ENCODE measurements at regions not wholly inside any gene's neighbourhood (a gene's known extent, or its start where the extent isn't known, plus 50 kb on each side); places are given as distances from the start of the nearest gene placed in this dataset.

DNA sequence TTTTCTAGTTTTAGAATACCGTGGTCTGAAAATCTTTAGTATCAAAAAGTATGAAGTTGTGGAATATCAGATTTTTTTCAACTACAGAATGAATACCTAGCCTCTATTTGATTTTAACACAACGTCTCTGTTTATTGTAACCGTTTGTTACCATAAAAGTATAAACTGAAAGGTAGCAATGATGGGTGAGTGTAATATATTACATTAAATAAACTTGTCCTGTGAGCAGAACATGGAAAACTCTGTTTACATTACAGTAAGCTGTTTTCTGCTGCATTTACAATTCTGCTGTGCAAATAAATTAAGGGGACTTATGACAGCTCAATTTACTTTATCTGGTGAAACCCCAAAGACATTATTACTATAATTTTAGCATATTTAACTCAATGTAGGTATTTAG, 62.5 kb downstream of the CHRM3 start:
- intact Hi-C loops (cut with DNase I; ENCODE audit: low total_unique reads) (no loop called here), in situ Hi-C loops (cut with MboI; ENCODE audit: low sequenced_read_pairs in 4 of 4) (no loop called here)
- no peaks in the 10 kb centered on the region for H3K4me1 ChIP-seq
- TF ChIP-seq, protein P1, sequence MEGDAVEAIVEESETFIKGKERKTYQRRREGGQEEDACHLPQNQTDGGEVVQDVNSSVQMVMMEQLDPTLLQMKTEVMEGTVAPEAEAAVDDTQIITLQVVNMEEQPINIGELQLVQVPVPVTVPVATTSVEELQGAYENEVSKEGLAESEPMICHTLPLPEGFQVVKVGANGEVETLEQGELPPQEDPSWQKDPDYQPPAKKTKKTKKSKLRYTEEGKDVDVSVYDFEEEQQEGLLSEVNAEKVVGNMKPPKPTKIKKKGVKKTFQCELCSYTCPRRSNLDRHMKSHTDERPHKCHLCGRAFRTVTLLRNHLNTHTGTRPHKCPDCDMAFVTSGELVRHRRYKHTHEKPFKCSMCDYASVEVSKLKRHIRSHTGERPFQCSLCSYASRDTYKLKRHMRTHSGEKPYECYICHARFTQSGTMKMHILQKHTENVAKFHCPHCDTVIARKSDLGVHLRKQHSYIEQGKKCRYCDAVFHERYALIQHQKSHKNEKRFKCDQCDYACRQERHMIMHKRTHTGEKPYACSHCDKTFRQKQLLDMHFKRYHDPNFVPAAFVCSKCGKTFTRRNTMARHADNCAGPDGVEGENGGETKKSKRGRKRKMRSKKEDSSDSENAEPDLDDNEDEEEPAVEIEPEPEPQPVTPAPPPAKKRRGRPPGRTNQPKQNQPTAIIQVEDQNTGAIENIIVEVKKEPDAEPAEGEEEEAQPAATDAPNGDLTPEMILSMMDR (IDR thresholded peaks at IDR 0.05 in 4 of 5, conservative IDR thresholded peaks at IDR 0.05 in 1 of 5) = no peak
- no peaks in the 10 kb centered on the region for H3K27me3 ChIP-seq
- H3K27ac ChIP-seq = no peak overlapping the region
- H3K4me3 ChIP-seq = no peak overlapping the region
- no peaks in the 10 kb centered on the region for H3K36me3 ChIP-seq
- H3K9me3 ChIP-seq = no peaks in the 10 kb centered on the region
- ATAC-seq (no peak), DNase-seq (no peak)

DNA sequence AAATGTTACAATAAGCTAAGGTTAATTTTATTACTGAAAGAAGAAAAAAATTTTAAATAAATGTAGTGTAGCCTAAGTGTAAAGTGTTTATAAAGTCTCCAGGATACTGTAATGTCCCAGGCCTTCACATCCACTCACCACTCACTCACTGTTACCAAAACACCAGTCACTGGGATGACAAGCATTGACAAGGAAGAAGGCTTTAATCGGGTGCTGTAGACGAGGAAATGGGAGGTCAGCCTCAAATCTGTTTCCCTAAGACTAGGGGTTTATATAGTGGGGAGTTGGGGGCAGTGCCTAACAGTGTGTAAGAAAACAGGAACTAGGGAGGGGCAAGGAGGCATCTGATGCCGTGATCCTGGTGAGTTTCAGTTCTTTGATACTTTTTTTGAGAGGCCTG, 69.4 kb downstream of the CHRM3 start:
- Histone ChIP-seq H3K9me3 (no peaks in the 10 kb centered on the region), H3K4me1 (no peaks in the 10 kb centered on the region), H3K27me3 (no peaks in the 10 kb centered on the region), H3K27ac (no peak overlapping the region), H3K36me3 (no peaks in the 10 kb centered on the region), H3K4me3 (no peak overlapping the region)
- intact Hi-C loops (cut with DNase I; ENCODE audit: low total_unique reads) = no loop called here
- TF ChIP-seq, protein P1 (IDR thresholded peaks at IDR 0.05 in 4 of 5, conservative IDR thresholded peaks at IDR 0.05 in 1 of 5) = no peak
- TF ChIP-seq POLR2A (IDR thresholded peaks at IDR 0.05) = no peak
- DNase-seq (no peak), ATAC-seq (no peak)
- in situ Hi-C loops (cut with MboI; ENCODE audit: low sequenced_read_pairs in 4 of 4) = no loop called here

DNA sequence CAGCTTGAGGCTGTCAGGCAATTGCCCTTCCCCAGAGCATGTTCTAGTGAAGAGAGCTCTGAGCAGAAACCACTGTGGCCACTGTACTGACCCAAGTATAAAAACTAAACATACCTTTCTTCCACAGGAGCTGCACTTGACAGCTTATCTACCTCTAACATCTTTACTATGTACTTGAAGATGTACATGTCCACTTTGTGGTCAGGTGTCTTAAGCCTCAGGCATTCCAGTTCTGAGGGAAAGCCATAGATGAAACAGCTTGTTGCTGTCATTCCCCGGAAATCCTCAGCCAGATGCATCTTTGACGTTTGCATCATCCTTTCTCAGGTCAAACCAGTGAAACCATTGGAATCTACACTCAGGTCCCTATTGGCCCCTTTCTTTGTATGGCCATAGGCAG, 70.4 kb downstream of the CHRM3 start:
- in situ Hi-C loops (cut with MboI; ENCODE audit: low sequenced_read_pairs in 4 of 4) (no loop called here), intact Hi-C loops (cut with DNase I; ENCODE audit: low total_unique reads) (no loop called here)
- no peaks in the 10 kb centered on the region for H3K36me3 ChIP-seq
- no peaks in the 10 kb centered on the region for H3K4me1 ChIP-seq
- H3K9me3 ChIP-seq = no peaks in the 10 kb centered on the region
- H3K27me3 ChIP-seq = no peaks in the 10 kb centered on the region
- ATAC-seq (no peak), DNase-seq (no peak)
- H3K4me3 ChIP-seq = no peak overlapping the region
- TF ChIP-seq POLR2A (IDR thresholded peaks at IDR 0.05) = no peak
- TF ChIP-seq, protein P1 (IDR thresholded peaks at IDR 0.05 in 4 of 5, conservative IDR thresholded peaks at IDR 0.05 in 1 of 5) = no peak
- no peak overlapping the region for H3K27ac ChIP-seq

DNA sequence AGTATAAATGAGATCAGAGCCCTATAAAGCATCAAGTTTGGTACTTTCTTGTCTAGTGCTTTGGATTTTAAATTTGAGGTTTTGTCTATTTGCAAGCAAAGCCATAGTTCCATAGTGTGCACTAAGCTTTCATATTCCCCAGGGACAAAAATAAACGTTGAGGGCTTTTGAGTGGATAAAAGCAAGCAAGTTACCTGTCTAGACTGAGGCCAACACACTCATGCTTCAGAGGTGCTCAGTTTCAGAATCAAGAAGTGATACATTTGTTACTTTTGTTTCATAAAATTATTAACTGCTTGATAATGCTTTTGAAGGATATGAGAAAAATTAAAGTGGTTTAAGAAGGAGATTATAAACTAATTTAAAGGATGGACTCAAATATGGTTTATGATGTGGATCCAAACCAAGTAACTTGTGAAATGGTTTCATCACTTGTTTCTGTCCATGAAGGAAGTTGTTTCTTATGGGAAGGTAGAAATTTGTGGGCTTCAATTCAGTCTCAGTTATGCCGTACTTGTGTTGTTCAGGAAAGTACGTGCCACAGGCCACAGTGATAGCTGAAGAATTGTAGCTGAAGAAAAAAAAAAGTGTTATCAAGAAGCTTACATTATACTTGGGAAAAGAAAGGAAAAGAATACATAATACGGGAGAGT, 71.2 kb downstream of the CHRM3 start:
- Histone ChIP-seq H3K4me3 (no peak overlapping the region), H3K27ac (no peak overlapping the region), H3K9me3 (no peaks in the 10 kb centered on the region), H3K27me3 (no peaks in the 10 kb centered on the region), H3K36me3 (no peaks in the 10 kb centered on the region), H3K4me1 (no peaks in the 10 kb centered on the region)
- in situ Hi-C loops (cut with MboI; ENCODE audit: low sequenced_read_pairs in 4 of 4) = no loop called here
- ATAC-seq (no peak), DNase-seq (no peak)
- no peak for TF ChIP-seq POLR2A (IDR thresholded peaks at IDR 0.05)
- TF ChIP-seq, protein P1 (IDR thresholded peaks at IDR 0.05 in 4 of 5, conservative IDR thresholded peaks at IDR 0.05 in 1 of 5) = no peak
- intact Hi-C loops (cut with DNase I; ENCODE audit: low total_unique reads) = no loop called here

DNA sequence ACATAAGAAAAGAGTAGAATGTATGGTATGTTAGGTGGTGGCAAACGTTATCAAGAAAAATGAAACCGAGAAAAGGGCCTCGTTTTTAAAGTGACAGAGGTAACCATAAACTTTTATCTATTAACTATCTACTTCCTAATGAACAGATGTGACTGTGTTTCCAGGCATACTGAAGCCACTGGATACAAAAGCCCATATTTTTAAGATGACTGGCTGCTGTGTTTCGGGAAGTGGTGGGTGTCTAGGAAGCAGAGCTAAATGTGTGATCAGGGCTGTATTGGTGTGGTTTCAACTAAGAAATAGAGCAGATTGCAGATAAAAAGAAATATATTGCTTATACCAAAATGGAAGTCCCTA, 71.8 kb downstream of the CHRM3 start:
- TF ChIP-seq, protein P1 (IDR thresholded peaks at IDR 0.05 in 4 of 5, conservative IDR thresholded peaks at IDR 0.05 in 1 of 5) = no peak
- no peak for TF ChIP-seq POLR2A (IDR thresholded peaks at IDR 0.05)
- DNase-seq (no peak), ATAC-seq (no peak)
- Histone ChIP-seq H3K4me1 (no peaks in the 10 kb centered on the region), H3K36me3 (no peaks in the 10 kb centered on the region), H3K27me3 (no peaks in the 10 kb centered on the region), H3K9me3 (no peaks in the 10 kb centered on the region), H3K27ac (no peak overlapping the region), H3K4me3 (no peak overlapping the region)
- in situ Hi-C loops (cut with MboI; ENCODE audit: low sequenced_read_pairs in 4 of 4) = no loop called here
- intact Hi-C loops (cut with DNase I; ENCODE audit: low total_unique reads) = no loop called here

Data from gastrocnemius medialis (tissue), 4 donors.